Panc1 (cell line): ENCODE measurements at regions not wholly inside any gene's neighbourhood (a gene's known extent, or its start where the extent isn't known, plus 50 kb on each side); places are given as distances from the start of the nearest gene placed in this dataset.

ENCODE experiments used
- ATAC-seq: fragments of 200-7000 bp; cut with Tn5 transposase; 2 replicates; pipeline ENCODE4 v1.9.1; 2020; ENCODE audit warnings: mild to moderate bottlenecking, moderate library complexity
- BruUV-seq: library from RNA; stranded (reverse); fragments of 400-500 nt; replicated peaks from 2 replicates; lab custom pipeline; 2021; lab: Mats Ljungman, UMichigan
- CTCF ChIA-PET: fragments of 300-600 bp; sonication (Branson Sonifier 250); formaldehyde crosslinking; loops from one replicate; lab custom pipeline; 2022; ENCODE audit warnings: antibody characterized with exemption; lab: Charles Lee
- POLR2A ChIA-PET: fragments of 300-600 bp; sonication (Branson Sonifier 250); formaldehyde crosslinking; loops from one replicate; lab custom pipeline; 2022; ENCODE audit warnings: antibody characterized with exemption; lab: Charles Lee
- DNase-seq: peaks from one replicate; pipeline ENCODE4 v3.0.0-alpha.2; 2010; ENCODE audit warnings: low read depth, low spot score
- H3K27ac ChIP-seq: 2 replicates; pipeline ENCODE4 v1.5.1; 2011; ENCODE audit warnings: mild to moderate bottlenecking, low read length, inconsistent platforms
- H3K27me3 ChIP-seq: fragments of 200-500 bp; sonication (Bioruptor generic); 2 replicates; pipeline ENCODE4 v1.6.0; 2014; ENCODE audit warnings: low read length, inconsistent platforms; ENCODE audit not compliant: control insufficient read depth, insufficient read depth
- H3K36me3 ChIP-seq: fragments of 200-500 bp; sonication (Bioruptor generic); 2 replicates; pipeline ENCODE4 v1.5.1; 2014; ENCODE audit warnings: inconsistent platforms, mild to moderate bottlenecking, low read length, moderate library complexity; ENCODE audit not compliant: control insufficient read depth, insufficient read depth
- H3K4me1 ChIP-seq: 2 replicates; pipeline ENCODE4 v1.5.1; 2011; ENCODE audit warnings: inconsistent platforms, mild to moderate bottlenecking, low read length, moderate library complexity; ENCODE audit not compliant: control insufficient read depth, insufficient read depth
- H3K4me3 ChIP-seq, 2 experiments: 2 replicates each; pipeline ENCODE4 v1.5.1; 2011 to 2012; ENCODE audit warnings: low read depth in 2 of 2, low read length in 2 of 2, mild to moderate bottlenecking in 2 of 2, inconsistent platforms in 1 of 2, moderate library complexity in 1 of 2
- H3K9me3 ChIP-seq: fragments of 200-500 bp; sonication (Bioruptor generic); 2 replicates; pipeline ENCODE4 v1.5.1; 2014; ENCODE audit warnings: low read depth, mild to moderate bottlenecking, inconsistent platforms, low read length, moderate library complexity; ENCODE audit not compliant: control insufficient read depth, insufficient read depth
- POLR2AphosphoS5 ChIP-seq: IDR thresholded peaks from 2 replicates; pipeline ENCODE4 v1.6.1; 2012; ENCODE audit warnings: mild to moderate bottlenecking, low read depth, low read length, moderate library complexity
- SIN3A ChIP-seq: IDR thresholded peaks from 2 replicates; pipeline ENCODE4 v1.6.1; 2012; ENCODE audit warnings: low read depth, mild to moderate bottlenecking, low read length, moderate library complexity, borderline replicate concordance; ENCODE audit not compliant: insufficient read depth
- TCF7L2 ChIP-seq: IDR thresholded peaks from 2 replicates; pipeline ENCODE4 v1.6.1; 2011; ENCODE audit warnings: mild to moderate bottlenecking, low read depth, low read length, inconsistent platforms
- in situ Hi-C: cut with HindIII; loops from 2 replicates; pipeline ENCODE4 v1.10.0; 2016; ENCODE audit warnings: low sequenced_read_pairs, low pct_unique_long_range_greater_than_20kb
- intact Hi-C: fragments of 100-400 bp; cut with micrococcal nuclease; formaldehyde crosslinking; loops from one replicate; pipeline ENCODE4 v1.10.0; 2022; ENCODE audit not compliant: unreplicated experiment
- TF ChIP-seq, protein P1 (sequence below): fragments of 450-650 bp; IDR thresholded peaks from 2 replicates; pipeline ENCODE4 v1.5.1; 2017; ENCODE audit warnings: mild to moderate bottlenecking
- TF ChIP-seq, protein P2 (sequence below), 2 experiments: IDR thresholded peaks; 2 replicates each; pipeline ENCODE4 v1.6.1; 2011 to 2012; ENCODE audit warnings: low read depth in 2 of 2, control low read depth in 1 of 2, low read length in 1 of 2, mild to moderate bottlenecking in 1 of 2, moderate library complexity in 1 of 2; ENCODE audit not compliant: insufficient read depth in 1 of 2

DNA sequence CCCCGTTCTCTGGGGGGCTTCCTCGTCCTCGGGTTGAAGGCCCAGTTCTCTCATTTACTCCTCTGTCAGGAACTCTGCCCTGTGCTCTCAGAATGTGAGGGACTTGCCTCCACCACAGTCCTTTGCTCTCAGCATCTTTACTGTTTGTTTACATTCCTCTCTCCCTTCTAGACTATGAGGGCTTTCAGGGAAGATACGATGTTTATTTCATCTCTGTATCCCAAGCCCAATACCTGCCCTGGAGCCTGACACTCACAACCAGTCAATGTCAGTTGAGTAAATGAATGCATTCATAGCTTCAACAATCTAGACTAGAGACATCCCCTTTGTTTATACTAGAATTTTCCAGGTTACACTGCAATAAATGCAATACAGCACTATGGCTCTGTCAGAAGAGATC, 409.6 kb upstream of the CDH11 start:
- Histone ChIP-seq H3K9me3 (no peaks in the 10 kb centered on the region), H3K27ac (no peak overlapping the region), H3K36me3 (no peaks in the 10 kb centered on the region), H3K4me3 (no peak overlapping the region), H3K4me1 (no peaks in the 10 kb centered on the region), H3K27me3 (no peaks in the 10 kb centered on the region)
- no TSS peak for BruUV-seq
- POLR2A ChIA-PET, result no interaction called here
- TF ChIP-seq POLR2AphosphoS5 (no peak), SIN3A (no peak), TCF7L2 (no peak)
- TF ChIP-seq, protein P1, sequence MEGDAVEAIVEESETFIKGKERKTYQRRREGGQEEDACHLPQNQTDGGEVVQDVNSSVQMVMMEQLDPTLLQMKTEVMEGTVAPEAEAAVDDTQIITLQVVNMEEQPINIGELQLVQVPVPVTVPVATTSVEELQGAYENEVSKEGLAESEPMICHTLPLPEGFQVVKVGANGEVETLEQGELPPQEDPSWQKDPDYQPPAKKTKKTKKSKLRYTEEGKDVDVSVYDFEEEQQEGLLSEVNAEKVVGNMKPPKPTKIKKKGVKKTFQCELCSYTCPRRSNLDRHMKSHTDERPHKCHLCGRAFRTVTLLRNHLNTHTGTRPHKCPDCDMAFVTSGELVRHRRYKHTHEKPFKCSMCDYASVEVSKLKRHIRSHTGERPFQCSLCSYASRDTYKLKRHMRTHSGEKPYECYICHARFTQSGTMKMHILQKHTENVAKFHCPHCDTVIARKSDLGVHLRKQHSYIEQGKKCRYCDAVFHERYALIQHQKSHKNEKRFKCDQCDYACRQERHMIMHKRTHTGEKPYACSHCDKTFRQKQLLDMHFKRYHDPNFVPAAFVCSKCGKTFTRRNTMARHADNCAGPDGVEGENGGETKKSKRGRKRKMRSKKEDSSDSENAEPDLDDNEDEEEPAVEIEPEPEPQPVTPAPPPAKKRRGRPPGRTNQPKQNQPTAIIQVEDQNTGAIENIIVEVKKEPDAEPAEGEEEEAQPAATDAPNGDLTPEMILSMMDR, result no peak
- TF ChIP-seq, protein P2, sequence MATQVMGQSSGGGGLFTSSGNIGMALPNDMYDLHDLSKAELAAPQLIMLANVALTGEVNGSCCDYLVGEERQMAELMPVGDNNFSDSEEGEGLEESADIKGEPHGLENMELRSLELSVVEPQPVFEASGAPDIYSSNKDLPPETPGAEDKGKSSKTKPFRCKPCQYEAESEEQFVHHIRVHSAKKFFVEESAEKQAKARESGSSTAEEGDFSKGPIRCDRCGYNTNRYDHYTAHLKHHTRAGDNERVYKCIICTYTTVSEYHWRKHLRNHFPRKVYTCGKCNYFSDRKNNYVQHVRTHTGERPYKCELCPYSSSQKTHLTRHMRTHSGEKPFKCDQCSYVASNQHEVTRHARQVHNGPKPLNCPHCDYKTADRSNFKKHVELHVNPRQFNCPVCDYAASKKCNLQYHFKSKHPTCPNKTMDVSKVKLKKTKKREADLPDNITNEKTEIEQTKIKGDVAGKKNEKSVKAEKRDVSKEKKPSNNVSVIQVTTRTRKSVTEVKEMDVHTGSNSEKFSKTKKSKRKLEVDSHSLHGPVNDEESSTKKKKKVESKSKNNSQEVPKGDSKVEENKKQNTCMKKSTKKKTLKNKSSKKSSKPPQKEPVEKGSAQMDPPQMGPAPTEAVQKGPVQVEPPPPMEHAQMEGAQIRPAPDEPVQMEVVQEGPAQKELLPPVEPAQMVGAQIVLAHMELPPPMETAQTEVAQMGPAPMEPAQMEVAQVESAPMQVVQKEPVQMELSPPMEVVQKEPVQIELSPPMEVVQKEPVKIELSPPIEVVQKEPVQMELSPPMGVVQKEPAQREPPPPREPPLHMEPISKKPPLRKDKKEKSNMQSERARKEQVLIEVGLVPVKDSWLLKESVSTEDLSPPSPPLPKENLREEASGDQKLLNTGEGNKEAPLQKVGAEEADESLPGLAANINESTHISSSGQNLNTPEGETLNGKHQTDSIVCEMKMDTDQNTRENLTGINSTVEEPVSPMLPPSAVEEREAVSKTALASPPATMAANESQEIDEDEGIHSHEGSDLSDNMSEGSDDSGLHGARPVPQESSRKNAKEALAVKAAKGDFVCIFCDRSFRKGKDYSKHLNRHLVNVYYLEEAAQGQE (IDR thresholded peaks at IDR 0.05; ENCODE audit: insufficient read depth in 1 of 2, low read depth in 2 of 2, low read length in 1 of 2), result no peak
- intact Hi-C loops (no loop called here), in situ Hi-C loops (no loop called here)
- CTCF ChIA-PET, result no interaction called here
- ATAC-seq (no peak), DNase-seq (no peak)

DNA sequence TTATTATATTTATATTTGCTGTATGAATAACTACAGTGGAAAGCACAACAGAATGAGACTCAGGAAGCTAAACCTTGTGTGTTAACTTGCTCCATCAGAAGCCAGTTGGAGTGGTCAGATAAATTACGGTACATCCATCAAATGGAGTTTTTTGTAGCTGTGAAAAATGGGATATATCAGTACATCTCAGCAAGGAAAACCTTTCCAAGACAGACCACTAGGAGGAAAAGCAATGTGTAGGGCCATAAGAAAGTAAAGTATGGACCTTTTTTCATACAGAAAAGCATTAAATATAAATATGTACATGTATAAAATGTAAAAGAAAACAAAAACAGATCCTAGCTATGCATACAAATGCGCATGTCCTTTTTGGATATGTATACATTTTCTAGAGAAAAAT, 403.8 kb upstream of the CDH11 start:
- intact Hi-C loops, result no loop called here
- H3K9me3 ChIP-seq, result no peaks in the 10 kb centered on the region
- CTCF ChIA-PET, result no interaction called here

More for the DNA sequence above, 403.8 kb upstream of the CDH11 start:
- DNase-seq, result no peak
- no peak overlapping the region for H3K4me3 ChIP-seq
- in situ Hi-C loops, result no loop called here
- H3K36me3 ChIP-seq, result no peaks in the 10 kb centered on the region
- POLR2A ChIA-PET, result no interaction called here
- no peaks in the 10 kb centered on the region for H3K4me1 ChIP-seq
- no peaks in the 10 kb centered on the region for H3K27me3 ChIP-seq
- BruUV-seq, result no TSS peak
- ATAC-seq, result no peak
- TF ChIP-seq, protein P2 (IDR thresholded peaks at IDR 0.05; ENCODE audit: insufficient read depth in 1 of 2, low read depth in 2 of 2, low read length in 1 of 2), result no peak
- TF ChIP-seq POLR2AphosphoS5, result no peak
- TF ChIP-seq, protein P1, result no peak
- no peak for TF ChIP-seq TCF7L2
- no peak for TF ChIP-seq SIN3A
- H3K27ac ChIP-seq, result no peak overlapping the region
